ENCODE measurements at regions not wholly inside any gene's neighbourhood (a gene's known extent, or its start where the extent isn't known, plus 50 kb on each side); places are given as distances from the start of the nearest gene placed in this dataset.

GRCh38 chr4:128758314-128758922, 51.1 kb upstream of the JADE1 start:
- Mint-ChIP-seq H3K9me3 (ENCODE audit: insufficient read depth) (no peaks in the 10 kb centered on the region), H3K27ac (no peak overlapping the region), H3K27me3 (no peaks in the 10 kb centered on the region), H3K4me3 (no peak overlapping the region), H3K4me1 (no peaks in the 10 kb centered on the region)
- CTCF ChIA-PET, result no interaction called here
- no peaks in the 10 kb centered on the region for H4K20me1 ChIP-seq (ENCODE audit: control insufficient read depth, insufficient read depth, low read length, poor library complexity, severe bottlenecking)
- ATAC-seq (ENCODE audit: low read depth) (no peak), DNase-seq (no peak)
- no peaks in the 10 kb centered on the region for H3K4me1 ChIP-seq (ENCODE audit: control insufficient read depth in 2 of 2, insufficient read depth in 2 of 2, low read length in 2 of 2)
- no peak overlapping the region for H3K9ac ChIP-seq (ENCODE audit: low read length)
- no peaks in the 10 kb centered on the region for H3K9me3 ChIP-seq (ENCODE audit: control extremely low read depth in 1 of 3, control insufficient read depth in 2 of 3, insufficient read depth in 1 of 3, low read length in 2 of 3)
- H2AFZ ChIP-seq (ENCODE audit: insufficient read depth, low read depth, low read length, poor library complexity, severe bottlenecking), result no peak overlapping the region
- H3K4me2 ChIP-seq (replicated peaks; ENCODE audit: low read depth, low read length, poor library complexity, severe bottlenecking), result no peak overlapping the region
- TF ChIP-seq EZH2 (IDR thresholded peaks at IDR 0.05; ENCODE audit: borderline replicate concordance, insufficient read depth, low read depth, low read length, poor library complexity, severe bottlenecking), result no peak
- TF ChIP-seq, protein P1, sequence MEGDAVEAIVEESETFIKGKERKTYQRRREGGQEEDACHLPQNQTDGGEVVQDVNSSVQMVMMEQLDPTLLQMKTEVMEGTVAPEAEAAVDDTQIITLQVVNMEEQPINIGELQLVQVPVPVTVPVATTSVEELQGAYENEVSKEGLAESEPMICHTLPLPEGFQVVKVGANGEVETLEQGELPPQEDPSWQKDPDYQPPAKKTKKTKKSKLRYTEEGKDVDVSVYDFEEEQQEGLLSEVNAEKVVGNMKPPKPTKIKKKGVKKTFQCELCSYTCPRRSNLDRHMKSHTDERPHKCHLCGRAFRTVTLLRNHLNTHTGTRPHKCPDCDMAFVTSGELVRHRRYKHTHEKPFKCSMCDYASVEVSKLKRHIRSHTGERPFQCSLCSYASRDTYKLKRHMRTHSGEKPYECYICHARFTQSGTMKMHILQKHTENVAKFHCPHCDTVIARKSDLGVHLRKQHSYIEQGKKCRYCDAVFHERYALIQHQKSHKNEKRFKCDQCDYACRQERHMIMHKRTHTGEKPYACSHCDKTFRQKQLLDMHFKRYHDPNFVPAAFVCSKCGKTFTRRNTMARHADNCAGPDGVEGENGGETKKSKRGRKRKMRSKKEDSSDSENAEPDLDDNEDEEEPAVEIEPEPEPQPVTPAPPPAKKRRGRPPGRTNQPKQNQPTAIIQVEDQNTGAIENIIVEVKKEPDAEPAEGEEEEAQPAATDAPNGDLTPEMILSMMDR (IDR thresholded peaks at IDR 0.05), result no peak
- H3K27ac ChIP-seq (ENCODE audit: low read length in 2 of 2), result no peak overlapping the region
- H3K27me3 ChIP-seq (replicated peaks in 1 of 4; ENCODE audit: control extremely low read depth in 1 of 4, control insufficient read depth in 3 of 4, insufficient read depth in 4 of 4, low read length in 3 of 4), result no peaks in the 10 kb centered on the region
- no peak overlapping the region for H3K4me3 ChIP-seq (ENCODE audit: control extremely low read depth in 1 of 5, extremely low read depth in 1 of 5, insufficient read depth in 1 of 5, low read depth in 2 of 5, low read length in 4 of 5)
- H3K79me2 ChIP-seq (ENCODE audit: control insufficient read depth, insufficient read depth, low read length), result no peaks in the 10 kb centered on the region
- POLR2A ChIA-PET, result no interaction called here
- 100% methylated on average over 1 of the region's 2 CpGs for WGBS (ENCODE audit: insufficient coverage)
- no peaks in the 10 kb centered on the region for H3K36me3 ChIP-seq (replicated peaks in 1 of 2; ENCODE audit: control extremely low read depth in 1 of 2, control insufficient read depth in 1 of 2, extremely low read depth in 1 of 2, insufficient read depth in 2 of 2, low read length in 1 of 2)
- intact Hi-C loops (cut with micrococcal nuclease), result no loop called here

DNA sequence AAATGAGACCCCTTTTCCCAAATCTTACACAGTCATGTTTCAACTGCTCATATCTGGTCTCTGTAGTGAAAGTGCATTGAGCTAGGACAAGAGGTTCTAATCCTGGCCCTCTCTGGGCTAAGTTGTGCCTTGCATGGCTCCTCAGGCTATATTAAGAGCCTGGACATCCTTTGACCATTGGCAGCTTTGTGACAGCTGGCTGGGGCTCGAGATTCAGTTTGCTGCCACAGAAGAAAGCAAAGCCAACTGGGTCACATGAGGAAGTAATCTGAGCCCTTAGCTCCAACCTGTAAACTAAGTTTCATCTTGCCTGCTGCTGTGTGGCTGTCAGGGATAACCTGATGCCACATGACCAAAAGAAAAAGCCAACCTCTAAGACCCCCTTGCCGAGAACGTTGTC, 51.8 kb upstream of the JADE1 start:
- no peak overlapping the region for H3K27ac Mint-ChIP-seq
- Histone ChIP-seq H3K9ac (ENCODE audit: low read length) (no peak overlapping the region), H3K4me1 (ENCODE audit: control insufficient read depth in 2 of 2, insufficient read depth in 2 of 2, low read length in 2 of 2) (no peaks in the 10 kb centered on the region), H3K36me3 (replicated peaks in 1 of 2; ENCODE audit: control extremely low read depth in 1 of 2, control insufficient read depth in 1 of 2, extremely low read depth in 1 of 2, insufficient read depth in 2 of 2, low read length in 1 of 2) (no peaks in the 10 kb centered on the region), H3K79me2 (ENCODE audit: control insufficient read depth, insufficient read depth, low read length) (no peaks in the 10 kb centered on the region), H3K4me2 (replicated peaks; ENCODE audit: low read depth, low read length, poor library complexity, severe bottlenecking) (no peak overlapping the region), H3K27me3 (replicated peaks in 1 of 4; ENCODE audit: control extremely low read depth in 1 of 4, control insufficient read depth in 3 of 4, insufficient read depth in 4 of 4, low read length in 3 of 4) (no peaks in the 10 kb centered on the region), H3K9me3 (ENCODE audit: control extremely low read depth in 1 of 3, control insufficient read depth in 2 of 3, insufficient read depth in 1 of 3, low read length in 2 of 3) (no peaks in the 10 kb centered on the region), H2AFZ (ENCODE audit: insufficient read depth, low read depth, low read length, poor library complexity, severe bottlenecking) (no peak overlapping the region), H3K4me3 (ENCODE audit: control extremely low read depth in 1 of 5, extremely low read depth in 1 of 5, insufficient read depth in 1 of 5, low read depth in 2 of 5, low read length in 4 of 5) (no peak overlapping the region), H3K27ac (ENCODE audit: low read length in 2 of 2) (no peak overlapping the region), H4K20me1 (ENCODE audit: control insufficient read depth, insufficient read depth, low read length, poor library complexity, severe bottlenecking) (no peaks in the 10 kb centered on the region)
- H3K4me1 Mint-ChIP-seq, result no peaks in the 10 kb centered on the region
- 45% methylated on average over 1 of the region's 3 CpGs for WGBS (ENCODE audit: insufficient coverage)
- intact Hi-C loops (cut with micrococcal nuclease), result no loop called here
- H3K9me3 Mint-ChIP-seq (ENCODE audit: insufficient read depth), result no peaks in the 10 kb centered on the region
- ATAC-seq (ENCODE audit: low read depth) (no peak), DNase-seq (no peak)
- ChIA-PET CTCF (no interaction called here), POLR2A (no interaction called here)
- H3K4me3 Mint-ChIP-seq, result no peak overlapping the region
- no peaks in the 10 kb centered on the region for H3K27me3 Mint-ChIP-seq
- TF ChIP-seq EZH2 (IDR thresholded peaks at IDR 0.05; ENCODE audit: borderline replicate concordance, insufficient read depth, low read depth, low read length, poor library complexity, severe bottlenecking), result no peak
- TF ChIP-seq, protein P1 (IDR thresholded peaks at IDR 0.05), result no peak
